ENCODE measurements at regions not wholly inside any gene's neighbourhood (a gene's known extent, or its start where the extent isn't known, plus 50 kb on each side); places are given as distances from the start of the nearest gene placed in this dataset.
"Not testable (repeated sequence)": the region's sequence is repeated elsewhere in the genome, so short reads cannot be mapped to it uniquely, and the experiment has no call there.

- H3K4me3 ChIP-seq (ENCODE audit: low read depth, low read length) = no peak overlapping the region
- DNase-seq (ENCODE audit: low read depth) = no peak
- TF ChIP-seq, protein P1, sequence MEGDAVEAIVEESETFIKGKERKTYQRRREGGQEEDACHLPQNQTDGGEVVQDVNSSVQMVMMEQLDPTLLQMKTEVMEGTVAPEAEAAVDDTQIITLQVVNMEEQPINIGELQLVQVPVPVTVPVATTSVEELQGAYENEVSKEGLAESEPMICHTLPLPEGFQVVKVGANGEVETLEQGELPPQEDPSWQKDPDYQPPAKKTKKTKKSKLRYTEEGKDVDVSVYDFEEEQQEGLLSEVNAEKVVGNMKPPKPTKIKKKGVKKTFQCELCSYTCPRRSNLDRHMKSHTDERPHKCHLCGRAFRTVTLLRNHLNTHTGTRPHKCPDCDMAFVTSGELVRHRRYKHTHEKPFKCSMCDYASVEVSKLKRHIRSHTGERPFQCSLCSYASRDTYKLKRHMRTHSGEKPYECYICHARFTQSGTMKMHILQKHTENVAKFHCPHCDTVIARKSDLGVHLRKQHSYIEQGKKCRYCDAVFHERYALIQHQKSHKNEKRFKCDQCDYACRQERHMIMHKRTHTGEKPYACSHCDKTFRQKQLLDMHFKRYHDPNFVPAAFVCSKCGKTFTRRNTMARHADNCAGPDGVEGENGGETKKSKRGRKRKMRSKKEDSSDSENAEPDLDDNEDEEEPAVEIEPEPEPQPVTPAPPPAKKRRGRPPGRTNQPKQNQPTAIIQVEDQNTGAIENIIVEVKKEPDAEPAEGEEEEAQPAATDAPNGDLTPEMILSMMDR (IDR thresholded peaks at IDR 0.05; ENCODE audit: insufficient read depth, low read length) = no peak
These were observed 1506.8 kb upstream of the WWC1 start for GRCh38 chr5:166784545-166785078.

DNA sequence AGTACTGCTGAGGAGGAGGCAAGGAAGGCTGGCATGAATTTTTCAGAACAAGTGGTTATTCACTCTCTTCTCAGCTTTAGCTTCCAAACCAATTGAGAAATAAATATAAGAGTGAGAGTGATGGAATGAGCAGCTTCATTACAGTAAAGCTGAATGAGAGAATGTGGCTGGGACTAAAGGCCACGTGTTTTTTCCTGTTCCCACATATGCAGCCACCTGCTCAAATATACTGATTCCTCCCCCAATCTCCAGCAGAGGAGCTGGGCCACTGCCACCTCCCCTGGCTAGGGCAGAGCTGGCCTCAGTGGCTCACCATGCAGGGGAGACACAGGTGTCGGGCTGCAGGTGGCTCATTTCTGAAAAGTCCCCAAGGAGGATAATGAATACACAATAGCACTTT, 1505.3 kb upstream of the WWC1 start:
- H3K4me3 ChIP-seq (ENCODE audit: low read depth, low read length) = no peak overlapping the region
- TF ChIP-seq, protein P1 (IDR thresholded peaks at IDR 0.05; ENCODE audit: insufficient read depth, low read length) = no peak
- no peak for DNase-seq (ENCODE audit: low read depth)

- no peak overlapping the region for H3K4me3 ChIP-seq (ENCODE audit: low read depth, low read length)
- TF ChIP-seq, protein P1 (IDR thresholded peaks at IDR 0.05; ENCODE audit: insufficient read depth, low read length) = no peak
- DNase-seq (ENCODE audit: low read depth) = no peak
These were observed 1504.6 kb upstream of the WWC1 start for GRCh38 chr5:166786889-166787288.

- H3K4me3 ChIP-seq (ENCODE audit: low read depth, low read length) = no peak overlapping the region
- DNase-seq (ENCODE audit: low read depth) = no peak
- TF ChIP-seq, protein P1 (IDR thresholded peaks at IDR 0.05; ENCODE audit: insufficient read depth, low read length) = no peak
These were observed 1503.4 kb upstream of the WWC1 start for GRCh38 chr5:166788050-166788449.

DNA sequence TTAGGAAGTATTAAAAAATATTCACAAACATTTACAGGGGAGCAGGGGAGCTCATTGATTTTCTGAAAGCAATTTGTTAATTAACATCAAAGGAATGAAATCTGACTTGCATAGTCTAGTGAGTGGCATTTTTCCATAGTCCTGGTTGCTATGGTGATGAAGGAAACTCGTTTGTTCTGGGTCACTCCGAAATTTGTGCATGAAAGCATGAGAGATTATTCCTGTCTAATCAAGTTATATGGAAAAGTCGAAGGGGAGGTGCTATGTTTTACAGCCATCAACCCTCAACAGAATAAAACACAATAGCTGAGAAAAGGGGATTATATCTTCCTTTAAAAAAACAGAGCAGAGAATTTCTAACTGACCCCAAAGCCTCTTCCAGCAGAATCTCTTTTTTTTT, 1495.7 kb upstream of the WWC1 start:
- TF ChIP-seq, protein P1 (IDR thresholded peaks at IDR 0.05; ENCODE audit: insufficient read depth, low read length) = no peak
- DNase-seq (ENCODE audit: low read depth) = no peak
- no peak overlapping the region for H3K4me3 ChIP-seq (ENCODE audit: low read depth, low read length)

GRCh38 chr5:166803058-166803457, 1488.4 kb upstream of the WWC1 start:
- no peak for DNase-seq (ENCODE audit: low read depth)
- TF ChIP-seq, protein P1 (IDR thresholded peaks at IDR 0.05; ENCODE audit: insufficient read depth, low read length) = no peak

GRCh38 chr5:166804223-166804622, 1487.2 kb upstream of the WWC1 start:
- not testable (repeated sequence) for DNase-seq (ENCODE audit: low read depth)

More at GRCh38 chr5:166803058-166803457, 1488.4 kb upstream of the WWC1 start:
- H3K4me3 ChIP-seq (ENCODE audit: low read depth, low read length) = no peak overlapping the region

GRCh38 chr5:166804693-166805092, 1486.8 kb upstream of the WWC1 start:
- H3K4me3 ChIP-seq (ENCODE audit: low read depth, low read length); DNase-seq (ENCODE audit: low read depth): not testable (repeated sequence)

More at GRCh38 chr5:166804223-166804622, 1487.2 kb upstream of the WWC1 start:
- not testable (repeated sequence) for H3K4me3 ChIP-seq (ENCODE audit: low read depth, low read length)

DNA sequence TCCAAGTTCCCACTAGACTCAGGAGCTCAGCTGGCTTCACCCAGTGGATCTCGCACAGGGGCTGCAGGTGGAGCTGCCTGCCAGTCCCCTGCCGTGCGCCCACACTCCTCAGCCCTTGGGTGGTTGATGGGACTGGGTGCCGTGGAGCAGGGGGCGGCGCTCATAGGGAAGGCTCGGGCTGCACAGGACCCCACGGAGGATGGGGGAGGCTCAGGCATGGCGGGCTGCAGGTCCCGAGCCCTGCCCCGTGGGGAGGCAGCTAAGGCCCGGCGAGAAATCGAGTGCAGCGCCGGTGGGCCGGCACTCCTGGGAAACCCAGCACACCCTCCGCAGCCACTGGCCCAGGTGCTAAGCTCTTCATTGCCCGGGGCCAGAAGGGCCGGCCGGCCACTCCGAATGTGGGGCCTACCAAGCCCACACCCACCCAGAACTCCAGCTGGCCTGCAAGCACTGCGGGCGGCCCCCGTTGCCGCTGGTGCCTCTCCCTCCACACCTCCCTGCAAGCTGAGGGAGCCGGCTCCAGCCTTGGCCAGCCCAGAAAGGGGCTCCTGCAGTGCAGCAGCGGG, 1481.3 kb upstream of the WWC1 start:
- not testable (repeated sequence) for H3K4me3 ChIP-seq (ENCODE audit: low read depth, low read length); DNase-seq (ENCODE audit: low read depth)
